ENCODE measurements at regions not wholly inside any gene's neighbourhood (a gene's known extent, or its start where the extent isn't known, plus 50 kb on each side); places are given as distances from the start of the nearest gene placed in this dataset.
"Not testable (repeated sequence)": the region's sequence is repeated elsewhere in the genome, so short reads cannot be mapped to it uniquely, and the experiment has no call there.

DNA sequence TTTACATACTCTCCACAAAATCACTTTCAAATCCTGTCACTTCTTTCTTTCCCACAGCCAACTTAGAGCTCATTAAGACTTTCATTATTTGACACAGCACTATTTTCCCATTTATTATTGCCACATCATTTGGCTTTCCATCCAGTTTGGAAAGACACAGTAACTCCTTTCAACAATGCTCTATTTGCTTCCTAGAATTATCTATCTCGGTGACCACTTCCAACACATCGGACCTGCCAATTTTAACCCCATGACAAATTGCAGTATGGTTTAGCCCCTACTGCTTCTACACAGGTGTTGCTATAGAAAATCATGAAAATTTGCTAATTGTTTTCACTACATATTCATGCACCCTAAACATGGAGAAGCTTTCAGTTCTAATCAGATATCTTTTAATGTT lies 190.6 kb upstream of the COX7C start:
- no peak for DNase-seq (ENCODE audit: low spot score)

DNA sequence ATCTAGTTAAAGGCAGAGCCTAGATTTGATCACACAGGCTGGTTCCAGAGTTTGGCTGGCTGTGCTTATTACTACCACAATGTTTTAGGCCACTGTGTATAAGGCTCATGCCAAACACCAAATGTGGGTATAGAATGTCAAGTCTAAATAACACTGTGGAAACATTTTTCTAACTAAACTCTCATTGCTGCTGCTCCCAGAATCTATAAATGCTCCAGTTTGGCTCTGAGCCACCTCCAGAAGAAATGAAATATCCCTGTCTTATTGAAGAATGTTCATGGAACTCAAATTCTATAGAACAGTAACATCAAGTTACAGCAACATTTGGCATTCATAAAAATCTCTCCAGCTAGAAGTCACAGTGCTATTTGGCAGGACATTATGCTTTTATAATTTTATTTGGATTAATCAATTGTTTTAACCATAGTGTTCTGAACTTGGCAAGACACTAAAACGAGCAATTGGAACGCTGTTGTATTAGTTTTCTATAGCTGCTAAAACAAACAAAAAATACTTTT lies 178.1 kb upstream of the COX7C start:
- DNase-seq (ENCODE audit: low spot score) = no peak

DNA sequence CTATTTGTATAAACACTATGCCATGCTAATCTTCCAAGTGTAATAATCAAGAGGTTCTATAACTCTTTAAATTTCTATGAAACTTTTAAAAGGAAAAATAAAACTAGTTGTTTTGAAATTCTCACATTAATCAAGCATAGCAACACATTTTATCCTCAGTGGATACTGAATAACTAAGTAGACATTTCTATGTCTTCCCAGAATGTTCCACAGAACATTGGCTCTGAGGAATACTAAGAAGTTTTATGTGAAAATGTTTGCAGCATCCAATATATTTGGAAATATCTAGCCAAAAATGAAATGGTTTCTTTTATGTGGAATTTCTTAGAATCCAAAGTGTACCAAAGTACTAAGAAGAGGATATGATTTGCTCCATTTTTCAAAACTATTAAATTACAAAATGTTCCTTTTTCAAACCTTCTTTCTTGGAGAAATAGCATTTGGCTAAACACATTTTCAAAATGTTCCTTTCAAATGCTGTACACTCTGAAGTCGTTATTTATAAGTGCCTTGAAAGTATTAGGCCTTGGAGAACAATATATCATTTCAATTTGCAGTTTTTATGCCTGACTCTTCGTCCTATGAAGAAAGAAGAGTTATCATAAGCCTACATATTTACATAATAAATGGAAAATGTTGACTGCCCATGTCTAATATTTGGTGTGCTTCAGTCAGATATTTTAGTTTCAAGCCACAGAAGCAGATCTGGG lies 175.6 kb upstream of the COX7C start:
- DNase-seq (ENCODE audit: low spot score) = no peak

DNA sequence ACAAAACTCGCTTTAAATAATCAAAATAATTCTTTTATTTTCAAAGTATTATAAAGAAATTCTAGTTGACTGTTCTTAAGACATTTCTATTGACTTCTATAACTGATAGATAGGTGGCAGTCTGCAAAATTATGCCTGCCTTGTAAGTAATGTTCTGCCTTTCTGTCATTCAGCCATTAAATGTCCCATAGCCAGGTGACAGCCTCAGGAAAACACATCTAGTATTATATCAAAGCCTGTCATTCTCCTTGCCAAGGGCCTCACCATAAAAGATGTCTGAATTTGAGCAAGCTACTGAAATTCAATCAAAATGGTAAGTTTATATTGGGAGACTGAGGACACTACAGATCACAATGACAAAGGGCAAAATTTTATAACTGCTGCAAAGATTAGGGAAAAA lies 170.4 kb upstream of the COX7C start:
- DNase-seq (ENCODE audit: low spot score) = no peak

DNA sequence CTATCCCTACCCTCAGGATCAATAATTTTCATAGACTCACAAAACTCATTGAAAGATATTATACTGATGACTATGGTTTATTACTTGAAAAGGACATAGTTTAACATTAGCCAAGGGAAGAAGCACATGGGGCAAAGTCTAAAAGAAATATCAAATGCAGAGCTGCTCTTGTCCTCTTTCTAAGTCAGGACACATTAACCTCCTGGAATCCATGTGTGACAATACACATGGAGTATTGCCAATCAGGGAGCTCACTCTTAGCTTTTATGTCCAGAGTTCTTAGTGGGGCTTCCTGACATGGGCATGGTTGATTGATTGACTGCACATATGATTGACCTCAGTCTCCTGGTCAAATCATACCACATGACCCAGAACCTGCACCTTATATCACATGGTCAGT lies 165.5 kb upstream of the COX7C start:
- DNase-seq (ENCODE audit: low spot score) = no peak

DNA sequence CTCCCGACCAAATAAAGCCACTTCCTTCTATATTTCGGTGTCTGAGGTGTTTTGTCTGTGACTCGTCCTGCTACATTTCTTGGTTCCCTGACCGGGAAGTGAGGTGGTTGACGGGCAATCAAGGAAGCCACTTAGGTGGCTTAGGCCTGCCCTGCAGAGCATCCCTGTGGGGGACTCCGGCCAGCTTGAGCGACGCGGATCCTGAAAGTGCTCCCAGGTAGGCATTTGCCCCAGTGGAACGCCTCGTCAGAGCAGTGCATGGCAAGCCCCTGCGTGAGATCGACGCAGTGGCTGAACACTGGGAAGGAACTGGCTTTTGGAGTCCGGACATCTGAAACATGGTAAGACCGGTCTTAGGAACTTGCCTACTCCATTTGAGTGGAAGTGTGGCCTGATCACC lies 157.2 kb upstream of the COX7C start:
- DNase-seq (ENCODE audit: low spot score) = no peak

DNA sequence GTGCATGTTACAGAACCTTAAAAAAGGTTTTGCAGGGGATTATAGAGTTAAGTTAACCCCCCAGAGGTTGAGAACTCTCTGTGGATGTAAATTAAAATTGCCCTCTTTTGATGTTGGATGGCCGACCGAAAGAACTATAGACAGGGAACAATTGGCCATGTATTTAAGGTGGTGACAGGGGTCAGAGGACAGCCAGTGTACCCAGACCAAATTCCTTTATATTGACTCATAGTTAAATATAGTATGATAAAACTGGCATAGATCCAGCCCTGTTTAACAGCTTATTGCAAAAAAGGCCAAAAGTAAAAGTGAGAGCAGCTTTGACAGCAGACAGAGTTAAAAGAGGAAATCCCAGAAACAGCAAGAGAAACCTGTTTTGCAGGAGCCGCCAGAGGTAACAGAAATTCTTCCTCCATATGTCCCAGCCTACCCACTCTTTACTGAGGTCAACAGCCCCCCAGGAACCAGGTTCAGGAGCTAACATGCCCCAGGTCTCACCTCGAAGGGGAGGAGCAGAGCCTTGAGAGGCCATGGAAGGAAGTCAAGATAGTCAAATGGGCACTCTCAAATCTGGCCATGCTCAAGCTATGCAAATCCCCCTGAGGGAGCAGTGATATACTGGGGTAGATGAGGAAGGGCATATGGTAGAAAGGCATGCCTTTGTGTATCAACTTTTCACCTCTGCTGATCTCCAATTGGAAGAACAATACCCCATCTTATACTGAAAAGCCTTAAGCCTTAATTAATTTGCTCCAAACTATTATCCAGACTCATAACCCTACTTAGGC lies 156.4 kb upstream of the COX7C start:
- no peak for DNase-seq (ENCODE audit: low spot score)

DNA sequence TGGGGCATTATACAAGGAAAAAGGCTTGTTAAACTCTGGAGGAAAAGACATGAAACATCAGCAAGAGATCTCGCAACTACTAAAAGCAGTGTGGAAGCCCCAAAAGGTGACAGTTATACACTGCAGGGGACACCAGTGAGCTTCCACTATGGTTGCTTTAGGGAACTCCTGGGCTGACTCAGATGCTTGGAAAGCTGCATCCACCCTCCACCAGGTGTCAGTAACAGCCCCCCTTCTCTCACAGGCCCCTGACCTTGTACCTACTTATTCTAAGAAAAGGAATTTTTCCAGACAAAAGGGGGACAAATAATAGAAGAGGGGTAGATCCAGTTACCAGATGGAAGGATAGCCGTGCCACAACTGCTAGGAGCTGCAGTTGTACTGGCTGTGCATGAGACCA lies 154.4 kb upstream of the COX7C start:
- no peak for DNase-seq (ENCODE audit: low spot score)

DNA sequence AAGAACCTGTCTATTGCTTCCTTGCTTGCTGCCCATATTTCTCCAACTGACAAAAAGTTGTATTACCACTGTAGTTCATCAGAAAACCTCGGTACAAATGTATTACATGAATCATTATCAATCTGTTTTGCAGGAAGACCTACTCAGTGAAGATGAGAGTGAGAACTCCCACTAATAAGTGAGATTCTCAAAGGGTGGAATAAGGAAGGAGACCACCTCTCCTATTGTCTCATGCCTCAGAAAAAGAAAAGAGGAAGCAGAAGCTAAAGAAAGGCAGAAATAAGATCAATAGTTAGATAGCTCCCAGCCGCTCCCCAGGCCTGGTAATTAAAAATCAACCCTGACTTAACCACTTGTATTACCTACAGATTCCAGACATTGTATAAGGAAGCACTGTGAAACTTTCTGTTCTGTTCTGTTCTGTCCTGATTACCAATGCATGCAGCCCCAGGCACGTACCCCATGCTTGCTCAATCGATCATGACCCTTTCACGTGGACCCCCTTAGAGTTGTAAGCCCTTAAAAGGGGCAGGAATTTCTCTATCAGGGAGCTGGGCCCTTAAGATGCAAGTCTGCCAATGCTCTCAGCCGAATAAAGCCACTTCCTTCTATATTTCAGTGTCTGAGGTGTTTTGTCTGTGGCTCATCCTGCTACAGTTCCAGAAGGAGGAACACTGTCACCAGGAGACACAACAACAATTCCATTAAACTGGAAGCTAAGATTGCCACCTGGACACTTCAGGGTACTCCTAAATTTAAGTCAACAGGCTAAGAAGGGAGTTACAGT lies 152.5 kb upstream of the COX7C start:
- DNase-seq (ENCODE audit: low spot score) = no peak

DNA sequence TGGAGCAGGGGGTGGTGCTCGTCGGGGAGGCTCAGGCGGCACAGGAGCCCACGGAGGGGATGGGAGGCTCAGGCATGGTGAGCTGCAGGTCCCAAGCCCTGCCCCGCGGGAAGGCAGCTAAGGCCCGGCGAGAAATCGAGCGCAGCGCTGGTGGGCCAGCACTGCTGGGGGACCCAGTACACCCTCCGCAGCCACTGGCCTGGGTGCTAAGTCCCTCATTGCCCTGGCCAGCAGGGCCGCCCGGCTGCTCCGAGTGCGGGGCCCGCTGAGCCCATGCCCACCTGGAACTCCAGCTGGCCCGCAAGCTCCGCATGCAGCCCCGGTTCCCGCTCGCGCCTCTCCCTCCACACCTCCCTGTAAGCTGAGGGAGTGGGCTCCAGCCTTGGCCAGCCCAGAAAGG lies 151.0 kb upstream of the COX7C start:
- DNase-seq (ENCODE audit: low spot score) = not testable (repeated sequence)

DNA sequence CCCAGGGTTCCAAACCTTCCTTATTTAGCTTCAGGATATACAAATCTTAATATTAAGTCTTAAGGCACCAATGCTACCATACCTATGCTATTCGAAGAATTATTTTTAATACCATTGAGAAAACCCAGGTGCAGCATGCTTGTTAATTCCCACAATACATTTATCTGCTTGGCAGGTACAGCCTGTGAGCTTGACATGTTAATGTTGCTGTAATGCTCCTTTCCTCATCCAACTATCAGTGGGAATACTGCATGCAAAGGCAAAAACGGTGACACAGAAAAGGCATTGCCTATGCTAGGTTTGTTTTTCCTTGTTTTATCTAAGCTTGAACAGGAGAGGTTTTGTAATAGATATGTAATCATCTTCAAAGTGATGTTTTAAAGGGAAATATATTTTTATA lies 135.7 kb upstream of the COX7C start:
- no peak for DNase-seq (ENCODE audit: low spot score)

DNA sequence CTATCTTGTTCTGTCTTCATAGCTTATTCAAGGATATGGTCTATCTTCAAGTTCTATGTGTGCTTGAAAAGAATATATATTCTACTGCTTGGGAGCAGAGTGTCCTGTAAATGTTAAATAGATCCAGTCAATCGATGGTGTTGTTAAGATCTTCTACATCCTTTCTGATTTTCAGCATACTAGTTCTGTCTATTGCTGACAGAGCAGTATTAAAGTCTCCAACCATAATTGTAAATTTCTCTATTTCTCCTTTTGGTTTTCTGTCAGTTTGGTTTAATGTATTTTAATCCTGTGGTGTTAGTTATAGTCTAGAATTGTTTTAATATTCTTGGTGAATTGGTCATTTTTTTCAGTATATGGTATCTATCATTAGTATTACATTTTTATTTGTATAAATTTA lies 124.0 kb upstream of the COX7C start:
- DNase-seq (ENCODE audit: low spot score) = no peak

DNA sequence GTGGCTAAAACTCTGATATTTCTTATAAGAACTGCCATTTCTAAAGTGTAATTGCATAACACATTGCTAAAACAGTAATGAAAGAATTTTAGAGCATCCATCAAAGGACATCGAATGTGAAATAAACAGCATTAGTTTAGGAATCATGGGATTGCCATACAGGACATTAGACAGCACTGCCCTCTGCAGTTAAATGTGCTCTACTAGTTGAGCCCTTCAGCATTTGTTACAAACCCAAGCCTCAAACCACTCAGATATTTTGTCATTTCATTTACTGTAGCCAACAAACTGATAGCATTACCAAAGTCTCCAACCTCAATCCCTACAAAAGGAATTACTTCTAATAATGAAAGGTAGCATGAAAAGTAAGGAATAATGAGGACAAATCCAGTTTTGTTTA lies 116.8 kb upstream of the COX7C start:
- peak; percentile 8 for DNase-seq (ENCODE audit: low spot score)

DNA sequence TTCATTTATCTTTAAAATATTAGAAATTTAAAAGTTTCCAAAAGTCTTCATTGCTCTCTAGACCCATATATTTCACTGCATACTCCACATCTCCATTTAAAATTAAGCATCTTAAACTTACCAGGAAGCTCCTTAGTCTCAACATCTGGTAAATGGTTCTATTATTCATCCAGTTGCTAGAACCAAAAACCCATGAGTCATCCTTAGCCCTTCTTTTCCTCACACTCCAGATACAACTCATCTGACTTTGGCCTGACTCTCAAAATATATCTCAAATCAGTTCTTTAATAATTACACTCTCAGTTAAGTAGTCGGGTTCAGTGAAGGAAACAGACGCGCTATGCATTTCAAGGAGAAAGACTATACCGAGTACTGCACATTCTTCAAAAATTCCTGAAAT lies 110.2 kb upstream of the COX7C start:
- no peak for DNase-seq (ENCODE audit: low spot score)

DNA sequence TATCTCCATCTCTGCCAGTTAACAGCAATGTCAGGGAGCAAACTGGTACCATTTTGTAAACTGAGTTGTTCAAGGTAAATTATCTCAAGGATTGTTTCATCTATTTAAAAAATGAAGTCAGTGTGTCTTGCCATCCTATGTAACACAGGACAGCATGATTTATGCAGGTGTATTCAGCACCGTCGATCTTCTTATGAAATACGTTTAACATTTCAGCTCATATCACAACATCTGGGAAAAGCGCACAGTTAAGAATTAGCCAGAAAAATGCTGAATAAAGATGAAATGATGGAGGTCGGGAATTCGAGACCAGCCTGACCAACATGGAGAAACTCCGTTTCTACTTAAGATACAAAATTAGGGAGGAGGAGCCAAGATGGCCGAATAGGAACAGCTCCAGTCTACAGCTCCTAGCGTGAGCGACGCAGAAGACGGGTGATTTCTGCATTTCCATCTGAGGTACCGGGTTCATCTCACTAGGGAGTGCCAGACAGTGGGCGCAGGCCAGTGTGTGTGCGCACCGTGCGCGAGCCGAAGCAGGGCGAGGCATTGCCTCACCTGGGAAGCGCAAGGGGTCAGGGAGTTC lies 107.3 kb upstream of the COX7C start:
- not testable (repeated sequence) for DNase-seq (ENCODE audit: low spot score)

DNA sequence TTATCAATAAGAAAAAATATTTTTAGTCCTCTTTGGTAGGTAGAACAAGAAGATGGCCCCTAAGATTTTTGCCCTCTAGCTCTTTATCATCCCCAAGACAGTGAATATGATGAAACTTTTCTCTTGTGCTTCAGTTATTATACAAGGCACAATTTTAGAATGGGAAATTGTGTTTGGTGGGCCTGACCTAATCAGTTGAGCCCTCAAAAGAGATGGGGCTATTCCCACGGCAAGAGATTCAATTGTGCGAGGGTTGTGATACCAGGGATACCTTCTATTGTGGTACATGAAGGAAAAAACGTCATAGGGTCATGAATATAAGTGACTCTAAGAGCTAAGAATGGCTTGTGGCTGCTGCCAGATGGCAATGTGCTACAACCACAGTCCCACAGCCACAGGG lies 94.0 kb upstream of the COX7C start:
- no peak for DNase-seq (ENCODE audit: low spot score)

DNA sequence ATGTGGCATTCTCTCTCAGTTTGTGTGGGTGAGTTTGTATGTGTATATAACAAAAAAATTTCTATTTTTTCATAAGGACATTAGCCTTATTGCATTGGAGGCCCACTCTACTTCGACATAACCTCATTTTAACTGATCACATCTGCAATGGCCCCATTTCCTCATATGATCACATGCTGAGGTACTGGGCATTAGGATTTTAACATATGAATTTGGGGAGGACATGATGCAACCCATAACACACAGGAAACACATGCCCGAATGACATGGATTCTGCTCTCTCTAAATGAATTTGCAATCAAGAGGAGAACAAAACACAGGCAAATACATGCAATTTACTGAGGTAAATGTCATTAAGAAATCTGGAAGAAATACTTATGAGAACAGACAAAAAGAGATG lies 92.1 kb upstream of the COX7C start:
- no peak for DNase-seq (ENCODE audit: low spot score)

DNA sequence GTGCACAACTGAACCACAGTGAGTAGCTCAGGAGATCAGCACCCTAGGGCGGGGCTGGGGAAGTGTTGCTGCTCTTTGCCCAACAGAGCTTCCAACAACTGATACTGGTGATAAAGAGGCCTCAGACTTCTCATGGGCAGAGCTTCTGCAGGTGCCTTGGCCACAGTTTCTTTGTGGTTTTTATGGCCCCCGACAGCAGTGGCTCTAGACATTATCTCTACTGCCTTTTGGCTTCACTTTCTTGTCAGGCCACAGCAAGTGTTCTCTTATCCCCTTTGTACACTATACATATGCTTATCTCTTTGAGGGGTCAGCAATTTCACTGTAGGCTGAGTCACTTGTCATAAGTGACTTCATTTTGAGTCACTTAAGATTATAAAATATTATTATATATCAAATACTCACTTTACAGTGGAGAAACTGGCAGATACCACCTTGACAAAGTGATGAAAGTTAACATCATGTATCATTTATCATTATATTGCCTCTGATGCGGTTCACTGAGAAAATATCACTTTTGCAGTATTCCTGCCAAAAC lies 90.9 kb upstream of the COX7C start:
- DNase-seq (ENCODE audit: low spot score) = no peak

DNA sequence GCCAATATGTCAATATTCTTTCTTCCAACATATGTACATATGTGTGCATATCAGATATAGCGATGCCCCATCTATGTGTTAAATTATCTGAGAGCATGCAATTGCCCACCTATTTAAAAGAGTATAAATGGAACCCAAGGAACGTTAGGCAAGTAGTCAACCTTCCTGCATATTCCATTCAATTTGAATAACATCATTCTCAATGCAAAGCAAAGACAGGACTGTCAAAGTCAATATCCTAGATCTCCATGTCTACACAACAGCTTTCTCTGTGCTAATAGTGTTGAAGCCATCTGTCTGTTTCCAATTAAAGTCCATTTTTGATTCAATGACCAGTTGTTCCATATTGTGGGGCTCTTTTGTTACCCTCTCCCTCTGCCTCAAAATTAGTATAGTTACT lies 85.3 kb upstream of the COX7C start:
- DNase-seq (ENCODE audit: low spot score) = no peak

DNA sequence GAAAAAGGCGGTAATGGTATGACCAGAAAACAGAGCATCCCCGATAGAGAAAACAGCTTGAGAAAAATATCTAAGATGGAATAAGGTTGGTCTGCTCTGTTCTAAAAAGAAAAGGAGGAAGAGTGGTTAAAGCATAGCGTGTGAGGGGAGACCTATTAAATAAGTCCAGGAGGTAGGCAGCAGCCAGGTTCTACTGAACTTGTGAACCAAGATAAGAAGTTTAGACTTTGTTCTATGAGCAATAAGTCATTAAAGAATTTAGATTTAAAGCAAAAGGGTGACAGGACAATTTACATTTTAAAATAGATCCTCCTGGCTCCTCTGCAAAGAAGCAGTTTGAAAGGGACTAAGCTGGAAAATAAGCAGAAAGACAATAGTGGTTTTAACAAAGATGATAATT lies 81.3 kb upstream of the COX7C start:
- no peak for DNase-seq (ENCODE audit: low spot score)

DNA sequence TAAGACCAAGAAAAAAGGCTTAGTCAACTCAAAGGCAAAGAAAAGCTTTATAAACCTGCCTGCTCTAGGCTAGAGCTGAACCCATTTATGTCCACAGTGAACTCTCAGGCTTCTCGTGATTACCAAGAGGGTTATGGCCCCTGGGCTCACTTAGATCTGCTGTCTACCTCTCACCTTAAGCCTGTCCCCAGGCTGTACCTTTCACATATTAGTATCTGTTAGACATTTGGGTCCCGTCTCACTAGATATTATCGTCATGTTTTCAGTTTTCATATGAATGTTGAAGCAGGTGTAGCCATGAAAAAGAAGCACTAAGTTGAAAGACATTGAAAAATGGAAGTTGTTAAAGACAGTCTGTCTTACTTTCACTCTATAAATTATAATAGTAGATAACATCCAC lies 75.2 kb upstream of the COX7C start:
- DNase-seq (ENCODE audit: low spot score) = no peak

DNA sequence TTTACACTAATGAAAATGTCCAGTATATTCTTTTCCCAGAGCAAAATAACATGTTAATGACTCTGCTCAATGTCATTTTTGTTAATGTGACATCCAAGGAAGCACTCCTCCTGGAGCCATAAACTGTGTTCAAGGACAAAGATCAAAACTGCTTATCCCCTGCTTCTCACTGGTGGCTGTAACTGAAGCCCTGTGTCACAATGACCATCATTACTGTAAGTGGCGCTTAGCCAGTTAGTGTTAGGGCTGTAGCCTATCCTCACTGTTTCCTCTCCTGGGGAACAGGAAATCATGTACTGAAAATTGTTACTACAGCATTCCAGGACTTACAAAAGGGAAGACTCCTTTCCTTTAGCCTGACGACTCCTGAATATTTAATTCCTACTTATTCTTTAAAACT lies 71.7 kb upstream of the COX7C start:
- DNase-seq (ENCODE audit: low spot score) = no peak
